Muscle of leg (tissue), 3 donors: ENCODE measurements at regions not wholly inside any gene's neighbourhood (a gene's known extent, or its start where the extent isn't known, plus 50 kb on each side); places are given as distances from the start of the nearest gene placed in this dataset.

Experiments used
- DNase-seq: peaks from one replicate; pipeline ENCODE4 v3.0.0; 2013
- H3K27ac ChIP-seq: one replicate; pipeline ENCODE4 v1.5.1; 2013; ENCODE audit warnings: mild to moderate bottlenecking, low read length, control low read depth
- H3K27me3 ChIP-seq: one replicate; pipeline ENCODE4 v1.6.1; 2013; ENCODE audit warnings: low read length; ENCODE audit not compliant: control insufficient read depth, insufficient read depth
- H3K36me3 ChIP-seq: one replicate; pipeline ENCODE4 v1.6.1; 2013; ENCODE audit warnings: low read length; ENCODE audit not compliant: control insufficient read depth, insufficient read depth
- H3K4me1 ChIP-seq: one replicate; pipeline ENCODE4 v1.6.1; 2013; ENCODE audit warnings: low read length; ENCODE audit not compliant: control insufficient read depth, insufficient read depth
- H3K4me3 ChIP-seq: one replicate; pipeline ENCODE4 v1.5.1; 2013; ENCODE audit warnings: low read length, control low read depth
- H3K9me3 ChIP-seq: replicated peaks from 2 replicates; pipeline ENCODE4 v1.6.1; 2013; ENCODE audit warnings: low read depth, low read length; ENCODE audit not compliant: control insufficient read depth
- WGBS: methylation state at CpG from one replicate; pipeline ENCODE4 v1.1.5; 2013; ENCODE audit warnings: missing lambda C conversion rate; ENCODE audit not compliant: insufficient coverage; 5-methylcytosine and 5-hydroxymethylcytosine counted together

GRCh38 chr14:97582022-97582421, 784.8 kb downstream of the VRK1 start:
- H3K27me3 ChIP-seq = no peaks in the 10 kb centered on the region
- WGBS = no CpG with 5 or more reads among the region's 1 CpG
- DNase-seq = no peak
- H3K4me3 ChIP-seq = no peak overlapping the region
- no peaks in the 10 kb centered on the region for H3K9me3 ChIP-seq
- H3K4me1 ChIP-seq = no peaks in the 10 kb centered on the region
- H3K27ac ChIP-seq = no peak overlapping the region
- H3K36me3 ChIP-seq = no peaks in the 10 kb centered on the region

GRCh38 chr14:97584528-97584927, 787.3 kb downstream of the VRK1 start:
- no peaks in the 10 kb centered on the region for H3K4me1 ChIP-seq
- WGBS = no CpG with 5 or more reads among the region's 2 CpGs
- no peak for DNase-seq
- H3K4me3 ChIP-seq = no peak overlapping the region
- no peak overlapping the region for H3K27ac ChIP-seq
- H3K27me3 ChIP-seq = no peaks in the 10 kb centered on the region
- H3K36me3 ChIP-seq = no peaks in the 10 kb centered on the region
- H3K9me3 ChIP-seq = no peaks in the 10 kb centered on the region

DNA sequence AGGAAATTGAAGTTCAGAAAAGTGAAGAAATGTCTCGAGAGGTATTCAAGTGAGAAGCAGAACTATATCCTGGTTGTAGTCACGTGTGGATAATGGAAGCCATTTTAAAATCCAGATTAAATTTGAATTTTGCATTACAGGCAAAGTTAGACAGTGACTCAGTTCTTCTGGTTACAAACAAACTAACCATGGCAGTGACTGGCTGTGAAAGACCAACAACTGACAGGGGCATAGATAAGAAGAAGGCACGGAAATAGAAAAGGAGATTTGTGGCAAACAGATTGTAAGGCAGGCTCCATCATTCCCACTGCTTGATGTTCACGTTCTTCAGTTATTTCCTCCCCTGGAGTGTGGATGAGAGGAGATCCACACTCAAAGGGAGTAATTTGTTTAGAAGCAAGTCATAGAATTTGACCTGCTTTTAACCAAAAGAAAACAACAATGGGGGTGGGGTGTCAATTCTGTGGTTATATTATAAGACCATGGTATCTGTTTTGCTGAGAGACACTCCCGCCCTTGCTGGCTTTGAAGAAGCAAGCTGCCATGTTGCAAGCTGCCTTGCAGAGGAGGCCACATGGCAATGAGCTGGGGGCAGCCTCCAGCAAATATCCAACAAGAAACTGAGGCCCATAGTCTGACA, 795.3 kb downstream of the VRK1 start:
- Histone ChIP-seq H3K4me1 (no peaks in the 10 kb centered on the region), H3K4me3 (no peak overlapping the region), H3K27me3 (no peaks in the 10 kb centered on the region), H3K27ac (no peak overlapping the region), H3K9me3 (no peaks in the 10 kb centered on the region), H3K36me3 (no peaks in the 10 kb centered on the region)
- 66% methylated on average over 3 of the region's 5 CpGs for WGBS
- no peak for DNase-seq

DNA sequence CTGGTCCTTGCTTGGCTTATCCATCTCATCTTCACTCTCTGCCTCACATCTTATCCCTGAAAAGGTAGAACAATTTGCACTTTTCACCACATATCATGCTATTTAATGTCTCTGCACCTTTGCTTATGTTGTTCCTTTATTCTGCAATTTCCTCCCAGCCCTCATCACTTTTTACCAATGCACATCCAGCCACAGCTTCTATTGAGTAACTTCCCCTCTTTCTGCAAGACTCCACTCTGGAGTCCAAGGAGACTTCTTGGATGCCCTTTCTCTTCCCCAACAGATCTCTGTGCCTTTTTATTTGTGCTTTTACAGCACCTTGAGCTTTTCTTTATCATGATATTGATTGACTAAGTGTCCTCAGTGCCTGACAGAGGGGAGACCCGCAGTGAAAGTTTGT, 797.1 kb downstream of the VRK1 start:
- no peaks in the 10 kb centered on the region for H3K36me3 ChIP-seq
- WGBS = no CpG with 5 or more reads among the region's 1 CpG
- H3K27me3 ChIP-seq = no peaks in the 10 kb centered on the region
- H3K9me3 ChIP-seq = no peaks in the 10 kb centered on the region
- H3K4me1 ChIP-seq = no peaks in the 10 kb centered on the region
- no peak overlapping the region for H3K27ac ChIP-seq
- no peak for DNase-seq
- no peak overlapping the region for H3K4me3 ChIP-seq

DNA sequence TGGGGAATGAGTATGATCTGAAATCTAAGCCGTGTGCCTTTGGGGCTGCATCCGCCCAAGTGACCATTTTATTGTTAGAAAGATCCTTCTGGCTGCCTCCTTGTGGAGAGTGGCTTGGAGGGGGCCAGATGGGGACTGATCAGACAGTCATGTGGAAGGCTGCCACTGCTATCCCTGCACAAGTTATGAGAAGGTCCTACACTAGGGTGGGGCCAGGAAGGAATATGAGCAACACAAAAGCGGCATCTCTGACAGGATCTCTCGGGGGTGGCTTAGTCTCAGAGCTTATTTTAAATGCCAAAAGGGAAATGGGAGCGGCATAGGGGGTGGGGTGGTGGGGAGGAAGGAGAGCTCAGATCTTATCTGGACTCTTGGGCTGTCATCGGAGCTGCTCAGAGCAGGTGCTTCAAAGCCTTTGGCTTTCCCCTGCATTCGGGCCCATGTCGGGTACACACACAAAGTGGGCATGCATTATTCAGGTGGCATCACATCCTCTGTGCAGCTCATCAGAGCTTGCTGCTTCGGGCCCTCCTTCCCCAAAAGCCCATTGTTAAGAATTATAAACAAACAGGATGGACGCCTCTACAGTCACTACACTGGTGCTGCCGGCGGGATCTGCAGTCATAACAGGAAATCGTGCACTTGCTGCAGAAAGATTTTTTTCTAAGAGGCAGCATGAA, 805.4 kb downstream of the VRK1 start:
- Histone ChIP-seq H3K9me3 (no peaks in the 10 kb centered on the region), H3K36me3 (no peaks in the 10 kb centered on the region), H3K4me1 (no peaks in the 10 kb centered on the region), H3K27me3 (peaks cover 3% of the 10 kb centered on the region), H3K27ac (no peak overlapping the region), H3K4me3 (no peak overlapping the region)
- 77% methylated on average over 6 of the region's 13 CpGs for WGBS
- DNase-seq = no peak

- Histone ChIP-seq H3K4me1 (no peaks in the 10 kb centered on the region), H3K9me3 (no peaks in the 10 kb centered on the region), H3K27me3 (peaks cover 3% of the 10 kb centered on the region), H3K4me3 (no peak overlapping the region), H3K36me3 (no peaks in the 10 kb centered on the region), H3K27ac (no peak overlapping the region)
- DNase-seq = no peak
- WGBS = no CpG with 5 or more reads among the region's 3 CpGs
These were observed 806.0 kb downstream of the VRK1 start for GRCh38 chr14:97603201-97603600.

- no peaks in the 10 kb centered on the region for H3K36me3 ChIP-seq
- no peaks in the 10 kb centered on the region for H3K9me3 ChIP-seq
- peaks cover 3% of the 10 kb centered on the region for H3K27me3 ChIP-seq
- 100% methylated on average over 3 of the region's 6 CpGs for WGBS
- H3K27ac ChIP-seq = no peak overlapping the region
- no peak for DNase-seq
- no peaks in the 10 kb centered on the region for H3K4me1 ChIP-seq
- H3K4me3 ChIP-seq = no peak overlapping the region
These were observed 807.5 kb downstream of the VRK1 start for GRCh38 chr14:97604731-97605130.

DNA sequence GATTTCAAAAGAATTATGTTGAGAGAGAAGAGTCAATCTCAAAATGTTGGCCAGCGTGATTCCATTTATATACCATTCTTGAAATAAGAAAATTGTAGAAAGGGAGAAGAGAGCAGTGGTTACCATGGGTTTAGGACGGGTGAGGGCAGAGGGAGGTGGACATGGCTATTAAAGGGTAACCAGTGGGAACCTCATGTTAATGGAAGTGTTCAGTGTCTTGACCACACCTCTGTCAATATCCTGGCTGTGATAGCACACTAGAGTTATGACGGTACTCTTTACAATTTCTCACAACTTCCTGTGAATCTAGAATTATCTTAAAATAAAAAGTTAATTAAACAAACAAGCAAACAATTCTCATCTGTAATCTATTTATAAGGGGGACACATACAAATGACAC, 821.2 kb downstream of the VRK1 start:
- H3K27ac ChIP-seq = no peak overlapping the region
- no peak for DNase-seq
- H3K27me3 ChIP-seq = no peaks in the 10 kb centered on the region
- WGBS = no CpG with 5 or more reads among the region's 3 CpGs
- H3K4me3 ChIP-seq = no peak overlapping the region
- no peaks in the 10 kb centered on the region for H3K9me3 ChIP-seq
- no peaks in the 10 kb centered on the region for H3K36me3 ChIP-seq
- no peaks in the 10 kb centered on the region for H3K4me1 ChIP-seq

- no CpG with 5 or more reads among the region's 1 CpG for WGBS
- Histone ChIP-seq H3K9me3 (no peaks in the 10 kb centered on the region), H3K27me3 (no peaks in the 10 kb centered on the region), H3K4me1 (no peaks in the 10 kb centered on the region), H3K4me3 (no peak overlapping the region), H3K27ac (no peak overlapping the region), H3K36me3 (no peaks in the 10 kb centered on the region)
- no peak for DNase-seq
These were observed 821.9 kb downstream of the VRK1 start for GRCh38 chr14:97618917-97619690.

- Histone ChIP-seq H3K27ac (no peak overlapping the region), H3K9me3 (no peaks in the 10 kb centered on the region), H3K4me1 (no peaks in the 10 kb centered on the region), H3K4me3 (no peak overlapping the region), H3K27me3 (no peaks in the 10 kb centered on the region), H3K36me3 (no peaks in the 10 kb centered on the region)
- no peak for DNase-seq
- WGBS = no CpG with 5 or more reads among the region's 5 CpGs
These were observed 822.9 kb downstream of the VRK1 start for GRCh38 chr14:97620066-97620465.
